GM10266 (cell line): ENCODE measurements at regions not wholly inside any gene's neighbourhood (a gene's known extent, or its start where the extent isn't known, plus 50 kb on each side); places are given as distances from the start of the nearest gene placed in this dataset.
"Not testable (repeated sequence)": the region's sequence is repeated elsewhere in the genome, so short reads cannot be mapped to it uniquely, and the experiment has no call there.

Source experiments
- DNase-seq: peaks from one replicate; pipeline ENCODE4 v3.0.0; 2012; ENCODE audit errors: extremely low spot score
- TF ChIP-seq, protein P1 (sequence below): IDR thresholded peaks from 2 replicates; pipeline ENCODE4 v1.5.1; 2012; ENCODE audit warnings: mild to moderate bottlenecking, low read depth; ENCODE audit not compliant: control insufficient read depth, insufficient read depth; ENCODE audit errors: missing control alignments

GRCh38 chr4:34432706-34433105 is 1811.6 kb downstream of the ARAP2 start:
- no peak for DNase-seq
- TF ChIP-seq, protein P1, sequence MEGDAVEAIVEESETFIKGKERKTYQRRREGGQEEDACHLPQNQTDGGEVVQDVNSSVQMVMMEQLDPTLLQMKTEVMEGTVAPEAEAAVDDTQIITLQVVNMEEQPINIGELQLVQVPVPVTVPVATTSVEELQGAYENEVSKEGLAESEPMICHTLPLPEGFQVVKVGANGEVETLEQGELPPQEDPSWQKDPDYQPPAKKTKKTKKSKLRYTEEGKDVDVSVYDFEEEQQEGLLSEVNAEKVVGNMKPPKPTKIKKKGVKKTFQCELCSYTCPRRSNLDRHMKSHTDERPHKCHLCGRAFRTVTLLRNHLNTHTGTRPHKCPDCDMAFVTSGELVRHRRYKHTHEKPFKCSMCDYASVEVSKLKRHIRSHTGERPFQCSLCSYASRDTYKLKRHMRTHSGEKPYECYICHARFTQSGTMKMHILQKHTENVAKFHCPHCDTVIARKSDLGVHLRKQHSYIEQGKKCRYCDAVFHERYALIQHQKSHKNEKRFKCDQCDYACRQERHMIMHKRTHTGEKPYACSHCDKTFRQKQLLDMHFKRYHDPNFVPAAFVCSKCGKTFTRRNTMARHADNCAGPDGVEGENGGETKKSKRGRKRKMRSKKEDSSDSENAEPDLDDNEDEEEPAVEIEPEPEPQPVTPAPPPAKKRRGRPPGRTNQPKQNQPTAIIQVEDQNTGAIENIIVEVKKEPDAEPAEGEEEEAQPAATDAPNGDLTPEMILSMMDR, result no peak

DNA sequence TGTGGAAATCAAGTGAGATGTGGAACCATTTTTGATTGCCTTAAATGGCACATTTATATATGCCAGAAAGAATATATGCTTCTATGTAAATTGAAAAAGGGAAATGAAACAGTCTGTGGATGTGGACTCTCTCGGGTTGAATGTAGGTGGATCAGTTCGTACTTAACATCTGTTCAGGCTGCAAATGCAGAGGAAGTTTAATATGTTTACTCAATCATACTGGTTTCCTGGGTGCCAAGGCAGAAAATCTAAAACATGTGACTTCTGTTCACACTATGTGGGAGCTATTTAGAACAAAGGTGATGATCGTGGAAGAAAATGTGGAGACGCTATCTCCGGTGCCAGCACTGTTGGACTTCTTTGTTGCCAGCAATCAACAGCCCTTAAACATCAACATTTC is 1809.9 kb downstream of the ARAP2 start:
- not testable (repeated sequence) for DNase-seq

GRCh38 chr4:34464196-34464595 is 1780.1 kb downstream of the ARAP2 start:
- no peak for DNase-seq
- TF ChIP-seq, protein P1, result no peak

GRCh38 chr4:34466411-34466810 is 1777.9 kb downstream of the ARAP2 start:
- TF ChIP-seq, protein P1, result no peak
- DNase-seq, result no peak

GRCh38 chr4:34469516-34469915 is 1774.8 kb downstream of the ARAP2 start:
- TF ChIP-seq, protein P1, result no peak

DNA sequence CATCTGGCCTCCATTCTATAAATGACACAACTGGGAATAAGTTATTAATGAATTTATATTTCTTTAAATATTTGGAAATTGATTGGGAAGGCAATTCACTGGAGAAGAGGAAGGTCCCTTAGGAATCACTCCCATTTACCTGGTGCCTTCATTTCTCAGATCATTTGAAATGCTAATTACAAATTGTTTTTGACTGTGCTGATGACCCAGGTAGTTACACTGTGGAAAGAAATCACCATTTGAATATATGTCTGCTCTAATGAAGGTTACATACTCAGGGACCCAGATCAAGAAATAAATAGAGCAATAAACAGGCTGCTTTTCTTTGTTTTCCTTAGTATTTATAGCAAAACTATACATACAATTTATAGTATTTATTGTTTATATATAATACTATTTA is 1759.1 kb downstream of the ARAP2 start:
- DNase-seq, result no peak
- TF ChIP-seq, protein P1, result no peak

More at GRCh38 chr4:34469516-34469915, 1774.8 kb downstream of the ARAP2 start:
- DNase-seq, result no peak

GRCh38 chr4:34486461-34487363 is 1757.6 kb downstream of the ARAP2 start:
- TF ChIP-seq, protein P1, result no peak
- DNase-seq, result no peak

- DNase-seq, result no peak
- TF ChIP-seq, protein P1, result no peak
These were observed 1751.9 kb downstream of the ARAP2 start for GRCh38 chr4:34492414-34492813.
